GM12875 (cell line): ENCODE measurements at regions not wholly inside any gene's neighbourhood (a gene's known extent, or its start where the extent isn't known, plus 50 kb on each side); places are given as distances from the start of the nearest gene placed in this dataset.

Experiments used
- H3K4me3 ChIP-seq: one replicate; pipeline ENCODE4 v1.5.1; 2011; ENCODE audit warnings: low read depth, low read length, control low read depth
- TF ChIP-seq, protein P1 (sequence below): IDR thresholded peaks from 2 replicates; pipeline ENCODE4 v1.5.1; 2011; ENCODE audit warnings: low read depth, mild to moderate bottlenecking, control low read depth, inconsistent platforms, low read length, moderate library complexity, borderline replicate concordance; ENCODE audit not compliant: insufficient read depth

DNA sequence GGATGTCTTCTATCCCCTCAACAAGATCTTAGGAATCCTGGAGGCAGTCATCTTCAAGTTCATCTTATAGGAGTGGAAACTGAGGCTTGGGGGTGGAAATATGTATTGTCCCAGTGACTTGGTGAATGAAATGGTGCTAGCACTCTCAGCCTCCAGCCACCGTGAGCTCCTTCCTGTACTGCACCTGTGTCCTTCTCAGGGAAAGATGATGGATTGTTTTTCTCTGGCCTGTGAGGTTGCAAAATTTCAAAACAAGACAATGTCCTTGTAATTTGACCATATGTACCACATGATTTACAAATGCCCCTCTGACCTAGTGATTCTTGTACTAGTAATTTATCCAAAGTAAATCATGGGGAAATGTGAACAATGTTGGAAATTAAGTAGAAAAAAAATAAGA is 71.0 kb upstream of the CHCHD3 start:
- TF ChIP-seq, protein P1, sequence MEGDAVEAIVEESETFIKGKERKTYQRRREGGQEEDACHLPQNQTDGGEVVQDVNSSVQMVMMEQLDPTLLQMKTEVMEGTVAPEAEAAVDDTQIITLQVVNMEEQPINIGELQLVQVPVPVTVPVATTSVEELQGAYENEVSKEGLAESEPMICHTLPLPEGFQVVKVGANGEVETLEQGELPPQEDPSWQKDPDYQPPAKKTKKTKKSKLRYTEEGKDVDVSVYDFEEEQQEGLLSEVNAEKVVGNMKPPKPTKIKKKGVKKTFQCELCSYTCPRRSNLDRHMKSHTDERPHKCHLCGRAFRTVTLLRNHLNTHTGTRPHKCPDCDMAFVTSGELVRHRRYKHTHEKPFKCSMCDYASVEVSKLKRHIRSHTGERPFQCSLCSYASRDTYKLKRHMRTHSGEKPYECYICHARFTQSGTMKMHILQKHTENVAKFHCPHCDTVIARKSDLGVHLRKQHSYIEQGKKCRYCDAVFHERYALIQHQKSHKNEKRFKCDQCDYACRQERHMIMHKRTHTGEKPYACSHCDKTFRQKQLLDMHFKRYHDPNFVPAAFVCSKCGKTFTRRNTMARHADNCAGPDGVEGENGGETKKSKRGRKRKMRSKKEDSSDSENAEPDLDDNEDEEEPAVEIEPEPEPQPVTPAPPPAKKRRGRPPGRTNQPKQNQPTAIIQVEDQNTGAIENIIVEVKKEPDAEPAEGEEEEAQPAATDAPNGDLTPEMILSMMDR, result no peak
- H3K4me3 ChIP-seq, result no peak overlapping the region

DNA sequence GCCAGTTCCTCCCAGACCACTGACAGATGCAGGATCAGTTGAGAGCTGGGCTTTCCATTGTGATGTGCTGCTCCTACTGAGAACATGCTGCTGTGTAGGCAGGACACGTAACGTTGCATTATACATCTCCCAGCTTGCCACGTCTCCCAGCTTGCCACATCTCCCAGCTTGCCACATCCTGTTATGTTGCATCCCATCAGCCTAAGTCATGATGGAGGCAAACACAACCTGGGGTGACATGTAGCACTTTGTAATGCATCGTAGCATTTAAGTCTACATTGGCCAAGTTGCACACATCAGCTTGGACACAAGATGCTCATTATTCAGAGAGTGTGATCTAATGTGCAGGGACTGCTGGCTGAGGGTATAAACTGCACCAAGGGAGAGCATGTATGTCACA is 73.3 kb upstream of the CHCHD3 start:
- no peak overlapping the region for H3K4me3 ChIP-seq
- TF ChIP-seq, protein P1, result no peak

DNA sequence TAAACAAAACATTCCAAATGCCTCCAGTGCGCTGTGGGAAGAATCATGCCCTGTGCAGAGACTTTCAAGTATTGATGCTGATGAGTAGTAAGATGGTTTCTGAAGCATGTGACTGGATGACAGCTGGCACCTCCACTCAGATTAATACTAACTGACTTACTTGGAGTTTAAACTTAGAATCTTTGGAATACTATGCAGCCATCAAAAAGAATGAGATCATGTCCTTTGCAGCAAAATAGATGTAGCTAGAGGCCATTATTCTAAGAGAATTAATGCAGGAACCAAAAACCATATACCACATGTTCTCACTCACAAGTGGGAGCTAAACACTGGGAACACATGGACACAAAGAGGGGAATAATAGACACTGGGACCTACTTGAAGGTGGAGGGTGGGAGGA is 73.8 kb upstream of the CHCHD3 start:
- H3K4me3 ChIP-seq, result no peak overlapping the region
- TF ChIP-seq, protein P1, result no peak

DNA sequence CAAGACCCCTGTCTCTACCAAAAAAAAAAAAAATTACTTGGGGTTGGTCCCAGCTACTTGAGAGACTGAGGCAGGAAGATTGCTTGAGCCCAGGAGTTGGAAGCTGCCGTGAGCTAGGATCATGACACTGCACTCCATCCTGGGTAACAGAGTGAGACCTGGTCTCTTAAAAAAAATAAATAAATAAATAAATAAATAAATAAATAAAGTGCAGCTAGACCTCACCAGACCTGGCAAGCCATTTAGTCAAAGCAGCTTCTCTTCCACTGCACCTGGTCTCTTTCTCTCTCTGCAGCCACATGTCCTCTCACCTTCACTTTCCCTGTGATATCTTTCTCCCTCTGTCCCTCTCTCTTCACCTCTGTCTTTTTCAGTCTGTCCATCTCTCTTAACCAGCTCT is 75.2 kb upstream of the CHCHD3 start:
- no peak overlapping the region for H3K4me3 ChIP-seq
- TF ChIP-seq, protein P1, result no peak

DNA sequence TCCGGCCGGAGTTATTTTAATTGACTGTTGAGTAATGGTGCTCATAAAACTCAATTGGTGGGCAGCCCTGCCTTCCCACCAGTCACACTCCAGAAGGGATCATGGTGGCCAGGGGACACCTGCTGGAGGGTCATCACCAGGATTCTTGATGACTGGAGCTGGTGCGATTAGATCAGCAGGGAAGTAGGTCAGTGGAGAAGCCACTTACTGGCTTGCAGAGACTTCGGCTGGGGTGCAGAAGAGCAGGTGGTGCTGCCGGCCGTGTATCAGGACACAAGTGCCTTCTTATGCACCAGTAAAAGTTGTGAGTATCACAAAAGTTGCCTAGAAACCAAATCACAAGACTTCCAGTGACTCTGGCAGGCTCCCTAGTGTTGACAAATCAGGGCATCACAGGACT is 82.6 kb upstream of the CHCHD3 start:
- TF ChIP-seq, protein P1, result no peak
- no peak overlapping the region for H3K4me3 ChIP-seq

DNA sequence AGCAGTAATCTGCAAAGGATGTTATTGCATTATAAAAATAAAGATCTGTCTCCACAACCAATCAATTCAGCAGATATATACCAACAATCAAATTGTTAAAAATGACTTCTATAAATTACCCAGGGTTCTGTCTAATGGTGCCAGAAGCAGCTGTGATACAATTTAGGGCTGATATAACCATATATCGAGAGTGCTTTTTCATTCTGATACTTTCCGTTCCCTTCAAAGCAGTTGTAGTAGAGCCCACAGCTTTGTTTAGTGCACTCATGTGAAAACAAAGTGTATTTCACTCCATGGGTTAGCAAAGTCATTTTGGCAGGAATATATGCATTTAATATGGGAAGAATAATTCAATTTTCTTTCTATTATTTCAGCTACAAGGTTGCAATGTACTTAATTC is 83.1 kb upstream of the CHCHD3 start:
- TF ChIP-seq, protein P1, result no peak
- no peak overlapping the region for H3K4me3 ChIP-seq

DNA sequence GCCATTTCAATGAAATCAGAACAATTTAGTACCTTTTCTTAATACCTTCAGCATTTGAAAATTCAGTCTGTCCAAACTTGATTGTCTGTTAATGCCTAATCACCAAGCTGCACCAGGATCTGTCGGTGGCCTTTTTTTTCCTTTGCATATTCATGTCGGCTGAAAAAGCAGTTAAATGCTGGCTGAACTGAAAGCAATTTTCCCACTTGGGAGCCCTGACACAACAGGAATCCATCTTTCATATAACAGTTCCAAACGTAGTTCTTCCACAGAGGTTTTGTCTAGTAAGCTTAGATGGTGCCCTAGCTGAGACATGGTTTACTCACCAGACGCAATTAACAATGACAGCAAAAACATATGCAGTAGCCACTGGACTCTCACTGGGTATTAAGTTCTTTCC is 83.6 kb upstream of the CHCHD3 start:
- H3K4me3 ChIP-seq, result no peak overlapping the region
- TF ChIP-seq, protein P1, result no peak
